Aorta (tissue), 5 donors: ENCODE measurements at regions not wholly inside any gene's neighbourhood (a gene's known extent, or its start where the extent isn't known, plus 50 kb on each side); places are given as distances from the start of the nearest gene placed in this dataset.
A peak's percentile ranks its signal among the peaks of the same experiment; 100 is the strongest.
"Not testable (repeated sequence)": the region's sequence is repeated elsewhere in the genome, so short reads cannot be mapped to it uniquely, and the experiment has no call there.

ENCODE experiments used
- ATAC-seq: fragments of 200-7000 bp; cut with Tn5 transposase; one replicate; pipeline ENCODE4 v1.9.1; 2022; ENCODE audit warnings: moderate library complexity; ENCODE audit not compliant: low FRiP score
- DNase-seq, 2 donors: peaks; one replicate each; pipeline ENCODE4 v3.0.0-alpha.2; 2020
- H3K27ac ChIP-seq, 2 donors: one replicate each; pipeline ENCODE4 v1.5.1; 2013; ENCODE audit warnings: low read length in 2 of 2, mild to moderate bottlenecking in 2 of 2, moderate library complexity in 2 of 2, control low read depth in 1 of 2, inconsistent platforms in 1 of 2, low read depth in 1 of 2
- H3K27me3 ChIP-seq, 2 donors: one replicate each; pipeline ENCODE4 v1.6.1; 2013; ENCODE audit warnings: control low read depth in 1 of 2, low read length in 1 of 2, mild to moderate bottlenecking in 1 of 2, moderate library complexity in 1 of 2; ENCODE audit not compliant: insufficient read depth in 2 of 2, control insufficient read depth in 1 of 2
- H3K36me3 ChIP-seq, 2 donors: one replicate each; pipeline ENCODE4 v1.6.1; 2013; ENCODE audit warnings: control low read depth in 1 of 2, low read length in 1 of 2, mild to moderate bottlenecking in 1 of 2; ENCODE audit not compliant: insufficient read depth in 2 of 2, control insufficient read depth in 1 of 2
- H3K4me1 ChIP-seq, 2 donors: one replicate each; pipeline ENCODE4 v1.6.1; 2013; ENCODE audit warnings: low read length in 2 of 2, control low read depth in 1 of 2, mild to moderate bottlenecking in 1 of 2, moderate library complexity in 1 of 2; ENCODE audit not compliant: insufficient read depth in 2 of 2, control insufficient read depth in 1 of 2
- H3K4me3 ChIP-seq, 2 donors: one replicate each; pipeline ENCODE4 v1.5.1; 2013; ENCODE audit warnings: low read length in 2 of 2, control low read depth in 1 of 2, mild to moderate bottlenecking in 1 of 2
- H3K9me3 ChIP-seq: one replicate; pipeline ENCODE4 v1.6.1; 2013; ENCODE audit warnings: mild to moderate bottlenecking, low read length; ENCODE audit not compliant: control insufficient read depth
- WGBS, 2 donors: extraction: QIAGEN DNeasy Blood & Tissue Kit; methylation state at CpG; one replicate each; pipeline ENCODE4 v1.1.7; 2013; 5-methylcytosine and 5-hydroxymethylcytosine counted together
- intact Hi-C, 2 donors: fragments of 100-400 bp; cut with DNase I; formaldehyde crosslinking; loops; one replicate each; pipeline versions ENCODE4 v1.14.2 to v1.15.0; 2022
- donor health status: healthy with polysubstance abuse.
- donor health status: Bipolar disorder and iron deficiency.
- donor health status: DM: no; HTN: no; CAD: no.
- donor health status: DM: no; HTN: no; CAD: no.
- donor health status: DM: yes; HTN: yes; CAD: no.

DNA sequence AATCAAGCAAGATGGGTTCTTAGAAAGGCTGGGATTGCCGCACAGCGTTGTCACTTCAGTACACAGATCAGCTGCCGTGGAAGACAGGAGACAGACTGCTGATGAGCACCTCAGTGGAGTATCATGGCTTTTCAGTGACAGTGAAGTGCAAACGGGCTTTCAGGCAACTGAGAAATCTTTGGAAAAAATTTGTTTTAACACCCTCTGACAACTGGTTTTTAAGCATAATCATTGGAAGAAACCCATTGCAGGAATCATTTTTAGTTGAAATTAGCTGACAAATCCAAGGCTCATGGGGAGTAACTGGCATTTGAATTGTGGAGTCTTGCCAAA is 418.8 kb downstream of the OTOL1 start:
- no peak overlapping the region for H3K4me3 ChIP-seq
- DNase-seq (no peak), ATAC-seq (no peak)
- no peaks in the 10 kb centered on the region for H3K9me3 ChIP-seq
- no peaks in the 10 kb centered on the region for H3K4me1 ChIP-seq
- H3K27me3 ChIP-seq: no peaks in the 10 kb centered on the region
- 41 to 48% methylated on average over 4 of the region's 4 CpGs for WGBS, 2 donors
- no peak overlapping the region for H3K27ac ChIP-seq
- intact Hi-C loops: no loop called here
- H3K36me3 ChIP-seq: no peaks in the 10 kb centered on the region

DNA sequence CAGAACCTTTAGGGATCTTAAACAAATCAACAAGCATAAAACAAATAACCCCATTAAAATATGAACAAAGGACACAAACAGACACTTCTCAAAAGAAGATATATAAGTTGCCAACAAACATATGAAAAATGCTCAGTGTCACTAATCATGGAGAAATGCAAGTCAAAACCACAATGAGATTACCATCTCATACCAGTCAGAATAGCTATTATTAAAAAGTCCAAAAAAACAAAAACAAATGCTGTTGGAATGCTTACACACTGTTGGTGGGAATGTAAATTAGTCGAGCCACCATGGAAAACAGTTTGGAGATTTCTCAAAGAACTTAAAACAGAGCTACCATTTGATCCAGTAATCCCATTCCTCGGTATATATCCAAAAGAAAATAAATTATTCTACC is 423.6 kb downstream of the OTOL1 start:
- H3K4me1 ChIP-seq: no peaks in the 10 kb centered on the region
- DNase-seq (no peak), ATAC-seq (no peak)
- 87% methylated on average over 2 of the region's 2 CpGs for WGBS, 2 donors
- no peaks in the 10 kb centered on the region for H3K36me3 ChIP-seq
- no peaks in the 10 kb centered on the region for H3K27me3 ChIP-seq
- H3K9me3 ChIP-seq: no peaks in the 10 kb centered on the region
- no peak overlapping the region for H3K4me3 ChIP-seq
- no peak overlapping the region for H3K27ac ChIP-seq
- intact Hi-C loops: no loop called here

DNA sequence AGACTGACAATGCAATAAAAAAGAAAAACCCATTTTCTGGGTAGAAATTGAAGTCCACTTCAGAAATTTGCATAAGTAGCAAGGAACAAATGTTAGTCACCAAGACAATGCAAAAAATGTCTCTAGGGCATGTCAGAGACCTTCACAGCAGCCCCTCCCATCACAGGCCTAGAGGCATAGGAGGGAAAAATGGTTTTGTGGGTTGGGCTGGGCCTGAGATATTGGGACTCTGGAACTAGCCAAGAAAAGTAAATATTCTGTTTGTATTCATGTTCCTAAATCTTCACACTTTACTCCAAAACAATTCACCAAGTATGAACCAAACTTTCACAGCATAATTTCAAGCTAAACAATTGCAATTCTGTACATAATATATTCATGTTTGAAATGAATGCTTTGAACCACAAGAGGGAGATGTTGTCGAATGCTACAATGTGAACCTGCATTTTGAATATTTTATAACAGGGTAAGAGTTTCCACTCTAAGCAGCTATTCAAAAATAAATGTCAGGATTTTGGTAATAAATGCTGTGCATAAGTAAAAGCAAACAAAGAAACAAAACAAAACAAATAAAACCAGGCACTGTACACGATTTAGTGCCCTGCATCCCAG is 429.2 kb downstream of the OTOL1 start:
- intact Hi-C loops: no loop called here

GRCh38 chr3:161927131-161927530 is 430.5 kb downstream of the OTOL1 start:
- no peaks in the 10 kb centered on the region for H3K27me3 ChIP-seq
- H3K9me3 ChIP-seq: no peaks in the 10 kb centered on the region
- no peaks in the 10 kb centered on the region for H3K4me1 ChIP-seq
- WGBS, 2 donors: 30% methylated on average over 1 of the region's 1 CpG
- ATAC-seq (no peak), DNase-seq (no peak)
- intact Hi-C loops: no loop called here
- no peak overlapping the region for H3K4me3 ChIP-seq
- H3K27ac ChIP-seq: no peak overlapping the region
- no peaks in the 10 kb centered on the region for H3K36me3 ChIP-seq

More for the DNA sequence above, 429.2 kb downstream of the OTOL1 start:
- Histone ChIP-seq H3K27ac (no peak overlapping the region), H3K27me3 (no peaks in the 10 kb centered on the region), H3K36me3 (no peaks in the 10 kb centered on the region), H3K4me3 (no peak overlapping the region), H3K9me3 (no peaks in the 10 kb centered on the region), H3K4me1 (no peaks in the 10 kb centered on the region)
- ATAC-seq: no peak
- 79 to 83% methylated on average over 2 of the region's 2 CpGs for WGBS, 2 donors
- DNase-seq: no peak

DNA sequence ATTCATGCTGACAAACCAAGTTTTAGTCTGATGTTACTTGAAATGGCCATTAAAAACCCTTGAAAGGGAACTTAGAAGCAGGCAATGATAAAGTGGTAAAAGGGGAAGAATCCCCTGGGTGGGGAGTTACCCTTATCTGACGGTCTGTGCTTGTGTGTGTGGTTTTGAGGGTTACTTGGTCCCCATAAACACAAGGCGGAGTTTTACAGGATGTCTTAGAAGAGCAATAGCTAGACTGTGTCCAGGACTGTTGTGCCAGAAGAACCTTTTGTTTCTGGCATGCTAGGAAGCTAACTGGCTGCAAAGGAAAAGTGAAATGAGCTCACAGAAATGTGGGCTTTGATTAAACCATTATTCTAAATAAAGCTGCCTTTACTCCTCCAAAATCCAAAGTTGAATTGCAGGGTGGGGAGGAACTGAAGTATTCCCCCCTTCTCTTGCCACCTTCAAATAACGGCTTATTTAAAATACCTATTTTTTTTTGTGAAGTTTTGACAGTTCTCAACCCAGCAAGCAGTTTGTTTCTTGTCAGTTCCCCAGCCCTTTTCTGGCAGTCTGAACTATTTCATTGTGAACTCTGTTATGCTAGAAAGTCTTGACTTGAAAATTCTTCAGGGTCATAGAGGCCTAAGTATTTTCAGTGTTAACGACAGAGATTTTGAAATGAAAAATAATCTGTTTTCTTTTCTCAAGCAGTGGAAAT is 443.5 kb downstream of the OTOL1 start:
- no peaks in the 10 kb centered on the region for H3K27me3 ChIP-seq
- H3K36me3 ChIP-seq: no peaks in the 10 kb centered on the region
- 4% methylated on average over 4 of the region's 4 CpGs for WGBS, 2 donors
- no peak overlapping the region for H3K27ac ChIP-seq
- H3K4me3 ChIP-seq: no peak overlapping the region
- DNase-seq: no peak
- ATAC-seq: peak; percentile 76
- H3K4me1 ChIP-seq: no peaks in the 10 kb centered on the region
- H3K9me3 ChIP-seq: no peaks in the 10 kb centered on the region
- intact Hi-C loops: no loop called here

GRCh38 chr3:161940621-161940965 is 444.0 kb downstream of the OTOL1 start:
- ATAC-seq (no peak), DNase-seq (no peak)
- Histone ChIP-seq H3K9me3 (no peaks in the 10 kb centered on the region), H3K27me3 (no peaks in the 10 kb centered on the region), H3K4me3 (no peak overlapping the region), H3K4me1 (no peaks in the 10 kb centered on the region), H3K27ac (no peak overlapping the region), H3K36me3 (no peaks in the 10 kb centered on the region)
- WGBS, 2 donors: 19% methylated on average over 4 of the region's 4 CpGs
- intact Hi-C loops: no loop called here

DNA sequence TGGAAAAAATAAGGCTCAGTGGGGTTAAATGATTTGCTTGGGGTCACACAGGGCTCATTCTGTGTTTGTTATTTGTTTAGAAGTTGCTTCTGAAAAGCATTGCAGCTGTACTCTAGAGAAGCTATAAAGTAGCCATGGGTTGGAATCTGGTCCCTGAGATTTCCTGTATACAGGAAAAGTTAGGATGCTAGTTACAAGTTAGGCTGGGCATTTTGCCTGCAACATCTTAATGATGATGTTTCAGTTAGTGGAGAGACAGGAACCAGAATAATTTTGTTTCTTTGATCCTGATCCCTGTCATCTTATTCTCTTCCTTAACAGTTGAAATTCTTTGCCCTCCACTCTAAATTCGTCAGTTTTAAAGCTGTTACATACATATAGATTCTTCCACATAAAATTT is 445.3 kb downstream of the OTOL1 start:
- ATAC-seq: no peak
- intact Hi-C loops: no loop called here

DNA sequence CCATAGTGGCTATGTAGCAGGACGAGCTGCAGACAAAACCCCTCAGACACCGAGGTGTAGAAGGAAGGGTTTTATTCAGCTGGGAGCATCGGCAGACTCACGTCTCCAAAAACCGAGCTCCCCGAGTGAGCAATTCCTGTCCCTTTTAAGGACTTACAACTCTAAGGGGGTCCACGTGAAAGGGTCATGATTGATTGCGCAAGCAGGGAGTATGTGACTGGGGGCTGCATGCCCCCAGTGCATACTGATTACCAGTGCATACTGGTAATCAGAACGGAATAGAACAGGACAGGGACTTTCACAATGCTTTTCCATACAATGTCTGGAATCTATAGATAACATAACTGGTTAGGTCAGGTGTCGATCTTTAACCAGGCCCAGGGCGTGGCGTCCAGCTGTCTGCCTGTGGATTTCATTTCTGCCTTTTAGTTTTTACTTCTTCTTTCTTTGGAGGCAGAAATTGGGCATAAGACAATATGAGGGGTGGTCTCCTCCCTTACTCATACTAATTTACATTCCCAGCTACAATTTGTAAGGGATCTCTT is 447.3 kb downstream of the OTOL1 start:
- H3K4me1 ChIP-seq, H3K36me3 ChIP-seq, H3K27me3 ChIP-seq, H3K27ac ChIP-seq, DNase-seq, intact Hi-C loops, ATAC-seq, H3K4me3 ChIP-seq, H3K9me3 ChIP-seq: not testable (repeated sequence)
- WGBS, 2 donors: 96 to 97% methylated on average over 12 of the region's 12 CpGs

More for the DNA sequence above, 445.3 kb downstream of the OTOL1 start:
- Histone ChIP-seq H3K4me1 (no peaks in the 10 kb centered on the region), H3K27me3 (no peaks in the 10 kb centered on the region), H3K4me3 (no peak overlapping the region), H3K27ac (no peak overlapping the region), H3K9me3 (no peaks in the 10 kb centered on the region), H3K36me3 (no peaks in the 10 kb centered on the region)
- no peak for DNase-seq
- WGBS, 2 donors: 84 to 94% methylated on average over 1 of the region's 1 CpG

GRCh38 chr3:161946443-161946960 is 449.9 kb downstream of the OTOL1 start:
- 81 to 84% methylated on average over 3 of the region's 3 CpGs for WGBS, 2 donors
- H3K36me3 ChIP-seq: no peaks in the 10 kb centered on the region
- ATAC-seq (no peak), DNase-seq (no peak)
- H3K4me3 ChIP-seq: no peak overlapping the region
- H3K27ac ChIP-seq: no peak overlapping the region
- no peaks in the 10 kb centered on the region for H3K4me1 ChIP-seq
- no peaks in the 10 kb centered on the region for H3K27me3 ChIP-seq
- intact Hi-C loops: no loop called here
- H3K9me3 ChIP-seq: no peaks in the 10 kb centered on the region
